Right lobe of liver (tissue), 6 donors: ENCODE measurements at regions not wholly inside any gene's neighbourhood (a gene's known extent, or its start where the extent isn't known, plus 50 kb on each side); places are given as distances from the start of the nearest gene placed in this dataset.

ENCODE experiments used
- ATAC-seq, 4 donors: fragments of 200-7000 bp; cut with Tn5 transposase; one replicate each; pipeline ENCODE4 v1.9.1; 2020; ENCODE audit warnings: mild to moderate bottlenecking in 4 of 4, moderate library complexity in 4 of 4
- DNase-seq, 3 donors: peaks; one replicate each; pipeline ENCODE4 v3.0.0-alpha.2; 2020
- H3K27ac ChIP-seq, 3 donors: fragments of 200-600 bp; one replicate each; pipeline ENCODE4 v1.8.0; 2022
- H3K27me3 ChIP-seq, 2 donors: fragments of 200-600 bp; one replicate each; pipeline ENCODE4 v1.8.0; 2022
- H3K36me3 ChIP-seq, 4 donors: fragments of 200-600 bp; sonication (generic) in 1 of 4; one replicate each; pipeline versions ENCODE4 v1.5.1 to v1.8.0; 2017 to 2022; ENCODE audit warnings: control low read depth in 1 of 4
- H3K4me1 ChIP-seq, 4 donors: fragments of 200-600 bp; sonication (generic) in 1 of 4; one replicate each; pipeline versions ENCODE4 v1.5.1 to v1.8.0; 2017 to 2022; ENCODE audit warnings: control low read depth in 1 of 4
- H3K4me3 ChIP-seq, 3 donors: fragments of 200-600 bp; one replicate each; pipeline ENCODE4 v1.8.0; 2022
- H3K9me3 ChIP-seq, 4 donors: fragments of 200-600 bp; sonication (generic) in 1 of 4; one replicate each; pipeline versions ENCODE4 v1.5.1 to v1.8.0; 2017 to 2022; ENCODE audit warnings: control low read depth in 1 of 4
- CTCF ChIP-seq, 4 donors: fragments of 200-600 bp in 3 of 4; fragments of 450-650 bp in 1 of 4; IDR thresholded peaks; one replicate each; pipeline versions ENCODE4 v1.5.1 to v1.8.0; 2016 to 2022; ENCODE audit warnings: antibody characterized with exemption in 4 of 4, mild to moderate bottlenecking in 2 of 4
- POLR2A ChIP-seq: fragments of 450-650 bp; IDR thresholded peaks from one replicate; pipeline ENCODE4 v1.6.1; 2017; ENCODE audit warnings: antibody characterized with exemption, mild to moderate bottlenecking
- WGBS: methylation state at CpG from one replicate; pipeline ENCODE4 v1.1.6; 2018; ENCODE audit warnings: low coverage, low lambda C conversion rate; ENCODE audit not compliant: insufficient coverage; ENCODE audit errors: missing lambda C conversion rate; 5-methylcytosine and 5-hydroxymethylcytosine counted together
- intact Hi-C, 2 donors: fragments of 100-400 bp; cut with DNase I; formaldehyde crosslinking; loops; one replicate each; pipeline versions ENCODE4 v1.11.2 to v1.14.1; 2022
- donor health status: DM: no; HTN: yes; CAD: no.
- donor health status: DM: no; HTN: no; CAD: no.
- donor health status: DM: no; HTN: no; CAD: no.
- donor health status: DM: no; HTN: yes; CAD: no.
- donor health status: DM: no; HTN: yes; CAD: no.

- H3K4me3 ChIP-seq: no peak overlapping the region
- DNase-seq: no peak
- no peaks in the 10 kb centered on the region for H3K27me3 ChIP-seq
- no peak for TF ChIP-seq CTCF (IDR thresholded peaks at IDR 0.05)
- no peak for TF ChIP-seq POLR2A
- WGBS: 27% methylated on average over 1 of the region's 1 CpG
- H3K9me3 ChIP-seq: no peaks in the 10 kb centered on the region
- no peak overlapping the region for H3K27ac ChIP-seq
- ATAC-seq: no peak
- no peaks in the 10 kb centered on the region for H3K4me1 ChIP-seq
- H3K36me3 ChIP-seq: no peaks in the 10 kb centered on the region
- intact Hi-C loops: no loop called here
These were observed 123.4 kb downstream of the BASP1 start for GRCh38 chr5:17340819-17341218.

- peak in 3 of 4 donors; percentile 24 to 40 (median 32) for ATAC-seq
- Histone ChIP-seq H3K27ac (no peak overlapping the region), H3K4me1 (no peaks in the 10 kb centered on the region), H3K27me3 (no peaks in the 10 kb centered on the region), H3K9me3 (no peaks in the 10 kb centered on the region), H3K36me3 (no peaks in the 10 kb centered on the region), H3K4me3 (no peak overlapping the region)
- DNase-seq: no peak
- TF ChIP-seq CTCF (IDR thresholded peaks at IDR 0.05): no peak
- no peak for TF ChIP-seq POLR2A
- intact Hi-C loops: no loop called here
- 40% methylated on average over 2 of the region's 2 CpGs for WGBS
These were observed 126.2 kb downstream of the BASP1 start for GRCh38 chr5:17343675-17344074.

GRCh38 chr5:17346811-17347210, 129.4 kb downstream of the BASP1 start:
- Histone ChIP-seq H3K27ac (no peak overlapping the region), H3K27me3 (no peaks in the 10 kb centered on the region), H3K36me3 (no peaks in the 10 kb centered on the region), H3K9me3 (no peaks in the 10 kb centered on the region), H3K4me1 (no peaks in the 10 kb centered on the region), H3K4me3 (no peak overlapping the region)
- intact Hi-C loops: no loop called here
- ATAC-seq: no peak
- DNase-seq: no peak
- TF ChIP-seq POLR2A (no peak), CTCF (IDR thresholded peaks at IDR 0.05) (no peak)
- WGBS: 34% methylated on average over 2 of the region's 2 CpGs

- 49% methylated on average over 3 of the region's 3 CpGs for WGBS
- intact Hi-C loops: no loop called here
- no peaks in the 10 kb centered on the region for H3K36me3 ChIP-seq
- TF ChIP-seq POLR2A (no peak), CTCF (IDR thresholded peaks at IDR 0.05) (no peak)
- H3K27me3 ChIP-seq: no peaks in the 10 kb centered on the region
- no peak for ATAC-seq
- H3K4me3 ChIP-seq: no peak overlapping the region
- H3K9me3 ChIP-seq: no peaks in the 10 kb centered on the region
- no peak for DNase-seq
- no peaks in the 10 kb centered on the region for H3K4me1 ChIP-seq
- no peak overlapping the region for H3K27ac ChIP-seq
These were observed 134.8 kb downstream of the BASP1 start for GRCh38 chr5:17352223-17352622.

GRCh38 chr5:17354265-17354664, 136.8 kb downstream of the BASP1 start:
- 95% methylated on average over 28 of the region's 32 CpGs for WGBS
- TF ChIP-seq POLR2A: no peak
- no peak for TF ChIP-seq CTCF (IDR thresholded peaks at IDR 0.05)
- intact Hi-C loops: no loop called here
- no peaks in the 10 kb centered on the region for H3K36me3 ChIP-seq
- no peaks in the 10 kb centered on the region for H3K27me3 ChIP-seq
- ATAC-seq: no peak
- no peak overlapping the region for H3K4me3 ChIP-seq
- H3K27ac ChIP-seq: no peak overlapping the region
- no peak for DNase-seq
- no peaks in the 10 kb centered on the region for H3K9me3 ChIP-seq
- no peaks in the 10 kb centered on the region for H3K4me1 ChIP-seq
